Hepatocyte (in vitro differentiated cells): ENCODE measurements at regions not wholly inside any gene's neighbourhood (a gene's known extent, or its start where the extent isn't known, plus 50 kb on each side); places are given as distances from the start of the nearest gene placed in this dataset.
A peak's percentile ranks its signal among the peaks of the same experiment; 100 is the strongest.

Source experiments
- DNase-seq: peaks from one replicate; pipeline ENCODE4 v3.0.0-alpha.2; 2016; ENCODE audit warnings: low spot score
- H2AFZ ChIP-seq: fragments of 200-600 bp; sonication (generic); 2 replicates; pipeline ENCODE4 v1.6.0; 2016; ENCODE audit warnings: antibody characterized with exemption, mild to moderate bottlenecking
- H3K27ac ChIP-seq: fragments of 200-600 bp; sonication (generic); 2 replicates; pipeline ENCODE4 v1.5.1; 2016; ENCODE audit warnings: mild to moderate bottlenecking
- H3K27me3 ChIP-seq: fragments of 200-600 bp; sonication (generic); 2 replicates; pipeline ENCODE4 v1.6.1; 2016
- H3K36me3 ChIP-seq: fragments of 200-600 bp; sonication (generic); replicated peaks from 2 replicates; pipeline ENCODE4 v1.5.1; 2016; ENCODE audit warnings: low read depth; ENCODE audit not compliant: insufficient read depth
- H3K4me1 ChIP-seq: fragments of 200-600 bp; sonication (generic); 2 replicates; pipeline ENCODE4 v1.5.1; 2016; ENCODE audit warnings: mild to moderate bottlenecking, moderate library complexity; ENCODE audit not compliant: insufficient read depth
- H3K4me2 ChIP-seq: fragments of 200-600 bp; sonication (generic); 2 replicates; pipeline ENCODE4 v1.6.0; 2016
- H3K4me3 ChIP-seq: fragments of 200-600 bp; sonication (generic); 2 replicates; pipeline ENCODE4 v1.5.1; 2016; ENCODE audit warnings: mild to moderate bottlenecking
- H3K79me2 ChIP-seq: fragments of 200-600 bp; sonication (generic); 2 replicates; pipeline ENCODE4 v1.6.0; 2017; ENCODE audit warnings: mild to moderate bottlenecking
- H3K9me2 ChIP-seq: fragments of 200-600 bp; sonication (generic); replicated peaks from 2 replicates; pipeline ENCODE4 v1.6.0; 2017; ENCODE audit warnings: mild to moderate bottlenecking; ENCODE audit not compliant: insufficient read depth
- H3K9me3 ChIP-seq: fragments of 200-600 bp; sonication (generic); 2 replicates; pipeline ENCODE4 v1.5.1; 2016; ENCODE audit warnings: low read depth, mild to moderate bottlenecking
- H4K20me1 ChIP-seq: fragments of 200-600 bp; sonication (generic); 2 replicates; pipeline ENCODE4 v1.6.0; 2016; ENCODE audit warnings: mild to moderate bottlenecking; ENCODE audit not compliant: insufficient read depth, poor library complexity, severe bottlenecking
- EZH2 ChIP-seq: fragments of 200-600 bp; sonication (generic); IDR thresholded peaks from 2 replicates; pipeline ENCODE4 v1.6.1; 2016; ENCODE audit warnings: antibody characterized with exemption, mild to moderate bottlenecking, borderline replicate concordance
- EZH2phosphoT487 ChIP-seq: fragments of 200-600 bp; sonication (generic); IDR thresholded peaks from one replicate; pipeline ENCODE4 v1.6.1; 2018; ENCODE audit warnings: antibody characterized with exemption, mild to moderate bottlenecking, low read depth, moderate library complexity; ENCODE audit not compliant: unreplicated experiment, severe bottlenecking
- WGBS: methylation state at CpG from one replicate; pipeline ENCODE4 v1.1.6; 2016; ENCODE audit warnings: low lambda C conversion rate; ENCODE audit errors: missing lambda C conversion rate; 5-methylcytosine and 5-hydroxymethylcytosine counted together
- TF ChIP-seq, protein P1 (sequence below): fragments of 200-600 bp; sonication (generic); IDR thresholded peaks from 2 replicates; pipeline ENCODE4 v1.5.1; 2016; ENCODE audit warnings: antibody characterized with exemption, mild to moderate bottlenecking; ENCODE audit not compliant: poor library complexity

DNA sequence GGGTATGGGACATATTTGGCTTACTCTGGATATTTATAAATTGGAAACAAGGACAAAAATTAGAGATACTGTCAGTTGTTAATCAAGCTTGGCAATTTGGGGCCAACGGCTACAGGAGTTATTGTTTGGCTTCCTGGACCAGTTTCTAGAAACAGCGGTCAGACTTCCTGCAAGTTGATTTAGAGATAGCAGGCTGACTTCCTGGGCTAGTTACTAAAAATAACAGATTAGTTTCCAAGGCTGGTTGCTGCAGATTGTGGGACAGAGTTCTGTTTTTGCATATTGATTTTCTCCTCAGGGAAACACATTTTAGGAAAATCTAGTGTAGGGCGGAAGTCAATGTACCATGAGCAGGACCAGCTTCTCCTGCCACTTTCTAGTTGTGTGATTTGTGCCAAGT, 144.0 kb upstream of the TMPO start:
- H3K79me2 ChIP-seq: no peaks in the 10 kb centered on the region
- H3K4me1 ChIP-seq: no peaks in the 10 kb centered on the region
- no peak for DNase-seq
- H3K27ac ChIP-seq: no peak overlapping the region
- TF ChIP-seq EZH2phosphoT487 (no peak), EZH2 (no peak)
- TF ChIP-seq, protein P1, sequence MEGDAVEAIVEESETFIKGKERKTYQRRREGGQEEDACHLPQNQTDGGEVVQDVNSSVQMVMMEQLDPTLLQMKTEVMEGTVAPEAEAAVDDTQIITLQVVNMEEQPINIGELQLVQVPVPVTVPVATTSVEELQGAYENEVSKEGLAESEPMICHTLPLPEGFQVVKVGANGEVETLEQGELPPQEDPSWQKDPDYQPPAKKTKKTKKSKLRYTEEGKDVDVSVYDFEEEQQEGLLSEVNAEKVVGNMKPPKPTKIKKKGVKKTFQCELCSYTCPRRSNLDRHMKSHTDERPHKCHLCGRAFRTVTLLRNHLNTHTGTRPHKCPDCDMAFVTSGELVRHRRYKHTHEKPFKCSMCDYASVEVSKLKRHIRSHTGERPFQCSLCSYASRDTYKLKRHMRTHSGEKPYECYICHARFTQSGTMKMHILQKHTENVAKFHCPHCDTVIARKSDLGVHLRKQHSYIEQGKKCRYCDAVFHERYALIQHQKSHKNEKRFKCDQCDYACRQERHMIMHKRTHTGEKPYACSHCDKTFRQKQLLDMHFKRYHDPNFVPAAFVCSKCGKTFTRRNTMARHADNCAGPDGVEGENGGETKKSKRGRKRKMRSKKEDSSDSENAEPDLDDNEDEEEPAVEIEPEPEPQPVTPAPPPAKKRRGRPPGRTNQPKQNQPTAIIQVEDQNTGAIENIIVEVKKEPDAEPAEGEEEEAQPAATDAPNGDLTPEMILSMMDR: no peak
- no peaks in the 10 kb centered on the region for H3K36me3 ChIP-seq
- H2AFZ ChIP-seq: no peak overlapping the region
- no peak overlapping the region for H3K4me2 ChIP-seq
- peaks cover 2% of the 10 kb centered on the region for H3K27me3 ChIP-seq
- H3K9me2 ChIP-seq: no peaks in the 10 kb centered on the region
- no peaks in the 10 kb centered on the region for H4K20me1 ChIP-seq
- H3K9me3 ChIP-seq: no peaks in the 10 kb centered on the region
- no peak overlapping the region for H3K4me3 ChIP-seq
- WGBS: 64% methylated on average over 3 of the region's 3 CpGs

DNA sequence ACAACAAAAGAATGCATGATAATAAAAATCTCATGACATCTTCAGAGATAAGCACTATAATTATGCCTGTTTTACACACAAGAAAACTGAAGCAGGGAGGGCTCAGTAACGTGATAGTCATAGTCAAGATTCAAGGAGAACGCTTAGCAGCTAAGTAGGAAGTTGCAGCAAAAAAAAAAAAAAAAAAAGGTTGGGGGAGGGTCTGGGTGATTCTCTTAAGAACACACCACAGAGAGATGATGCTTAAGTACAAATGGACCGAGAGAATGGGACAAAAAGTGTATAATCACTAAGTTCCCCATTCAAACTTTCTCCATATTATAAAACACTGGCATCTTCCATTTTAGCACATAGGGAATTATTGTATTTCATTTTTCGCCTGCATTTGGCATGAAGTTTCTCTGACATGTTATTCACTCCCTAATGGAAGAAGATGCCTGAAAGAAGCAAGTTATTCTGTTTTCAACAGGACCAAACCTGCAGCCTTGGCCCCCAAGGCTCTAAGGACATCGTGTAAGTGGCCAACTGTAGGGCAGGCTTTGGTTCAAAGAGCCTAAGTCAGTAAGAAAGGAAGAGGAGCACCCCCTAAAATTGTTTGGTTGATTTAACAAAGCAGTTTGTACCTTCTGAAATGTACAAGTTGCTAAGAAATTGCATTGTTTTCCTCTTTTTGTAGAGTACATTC, 142.9 kb upstream of the TMPO start:
- H2AFZ ChIP-seq: no peak overlapping the region
- H3K4me3 ChIP-seq: no peak overlapping the region
- H3K36me3 ChIP-seq: no peaks in the 10 kb centered on the region
- H3K9me2 ChIP-seq: no peaks in the 10 kb centered on the region
- H3K9me3 ChIP-seq: no peaks in the 10 kb centered on the region
- H3K27me3 ChIP-seq: peaks cover 2% of the 10 kb centered on the region
- H3K4me2 ChIP-seq: no peak overlapping the region
- H3K79me2 ChIP-seq: no peaks in the 10 kb centered on the region
- no peaks in the 10 kb centered on the region for H4K20me1 ChIP-seq
- DNase-seq: no peak
- no peaks in the 10 kb centered on the region for H3K4me1 ChIP-seq
- peak overlapping the region; percentile 4 for H3K27ac ChIP-seq
- no peak for TF ChIP-seq EZH2phosphoT487
- TF ChIP-seq EZH2: no peak
- TF ChIP-seq, protein P1: no peak
- 46% methylated on average over 5 of the region's 5 CpGs for WGBS

DNA sequence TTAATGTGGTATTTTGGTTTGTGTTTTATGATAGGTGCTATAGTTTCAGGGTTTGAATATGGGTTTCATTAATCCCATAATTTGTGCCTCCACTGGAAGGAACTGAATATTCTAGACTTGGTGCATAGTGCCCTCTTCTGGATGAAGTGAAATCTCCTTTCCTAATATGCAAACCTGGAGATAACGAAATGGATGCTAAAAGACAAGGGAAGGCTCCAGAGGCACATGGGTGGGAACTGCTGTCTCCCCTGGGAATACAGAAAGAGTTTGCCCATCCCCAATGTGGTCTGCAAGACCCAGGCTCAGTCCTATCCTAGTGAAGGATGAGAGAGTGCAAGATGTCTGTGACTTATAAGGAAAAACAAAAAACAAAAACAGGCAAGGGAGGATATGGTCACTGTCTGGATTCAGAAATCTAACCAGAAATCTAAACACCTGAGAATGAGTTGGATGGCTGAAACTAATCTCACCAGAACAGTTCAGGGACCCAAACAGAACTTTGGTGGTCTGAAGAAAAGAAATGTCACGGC, 142.3 kb upstream of the TMPO start:
- no peaks in the 10 kb centered on the region for H3K36me3 ChIP-seq
- no peaks in the 10 kb centered on the region for H3K9me3 ChIP-seq
- H3K4me2 ChIP-seq: no peak overlapping the region
- no peak overlapping the region for H3K4me3 ChIP-seq
- no peaks in the 10 kb centered on the region for H3K9me2 ChIP-seq
- peaks cover 7% of the 10 kb centered on the region for H3K27me3 ChIP-seq
- no peaks in the 10 kb centered on the region for H4K20me1 ChIP-seq
- peak; percentile 65 for DNase-seq
- H3K4me1 ChIP-seq: no peaks in the 10 kb centered on the region
- WGBS: 48% methylated on average over 2 of the region's 2 CpGs
- no peaks in the 10 kb centered on the region for H3K79me2 ChIP-seq
- TF ChIP-seq, protein P1: peak; percentile 75
- TF ChIP-seq EZH2 (no peak), EZH2phosphoT487 (no peak)
- H3K27ac ChIP-seq: no peak overlapping the region
- H2AFZ ChIP-seq: no peak overlapping the region
